Activated CD4-positive, alpha-beta T cell treated with anti-CD3 and anti-CD28 coated beads, Interleukin-2, amount 50 U/mL, for 24 hours (primary cell): ENCODE measurements at regions not wholly inside any gene's neighbourhood (a gene's known extent, or its start where the extent isn't known, plus 50 kb on each side); places are given as distances from the start of the nearest gene placed in this dataset.

ENCODE experiments used
- DNase-seq, 2 donors: peaks; one replicate each; pipeline ENCODE4 v3.0.0-alpha.2; 2020; ENCODE audit warnings: low read depth in 1 of 2, low spot score in 1 of 2

- no peak for DNase-seq
Observed at GRCh38 chr1:199152676-199153075, 513.8 kb downstream of the PTPRC start.

- DNase-seq, result no peak
Observed at GRCh38 chr1:199155166-199156019, 516.6 kb downstream of the PTPRC start.

- no peak for DNase-seq
Observed at GRCh38 chr1:199157494-199157893, 518.7 kb downstream of the PTPRC start.

GRCh38 chr1:199160521-199161318 lies 521.9 kb downstream of the PTPRC start:
- no peak for DNase-seq

- no peak for DNase-seq
Observed at GRCh38 chr1:199161319-199161680, 522.5 kb downstream of the PTPRC start.

GRCh38 chr1:199161766-199162303 lies 523.0 kb downstream of the PTPRC start:
- no peak for DNase-seq

- no peak for DNase-seq
Observed at GRCh38 chr1:199163267-199163666, 524.4 kb downstream of the PTPRC start.

- DNase-seq, result no peak
Observed at GRCh38 chr1:199163670-199164069, 524.8 kb downstream of the PTPRC start.

GRCh38 chr1:199167460-199167859 lies 528.6 kb downstream of the PTPRC start:
- DNase-seq, result no peak

- no peak for DNase-seq
Observed at GRCh38 chr1:199168888-199169585, 530.2 kb downstream of the PTPRC start.

- DNase-seq, result no peak
Observed at GRCh38 chr1:199170711-199171110, 531.9 kb downstream of the PTPRC start.

- no peak for DNase-seq
Observed at GRCh38 chr1:199172171-199173124, 533.6 kb downstream of the PTPRC start.

- DNase-seq, result no peak
Observed at GRCh38 chr1:199173356-199173755, 534.5 kb downstream of the PTPRC start.

GRCh38 chr1:199174336-199174735 lies 535.5 kb downstream of the PTPRC start:
- DNase-seq, result no peak

GRCh38 chr1:199176713-199177112 lies 537.9 kb downstream of the PTPRC start:
- no peak for DNase-seq

- no peak for DNase-seq
Observed at GRCh38 chr1:199177241-199177640, 538.4 kb downstream of the PTPRC start.

- DNase-seq, result no peak
Observed at GRCh38 chr1:199178646-199179045, 539.8 kb downstream of the PTPRC start.

GRCh38 chr1:199182186-199182843 lies 543.5 kb downstream of the PTPRC start:
- DNase-seq, result no peak

- no peak for DNase-seq
Observed at GRCh38 chr1:199184180-199184579, 545.3 kb downstream of the PTPRC start.

GRCh38 chr1:199194862-199195261 lies 556.0 kb downstream of the PTPRC start:
- no peak for DNase-seq
